ENCODE measurements at regions not wholly inside any gene's neighbourhood (a gene's known extent, or its start where the extent isn't known, plus 50 kb on each side); places are given as distances from the start of the nearest gene placed in this dataset.
"Not testable (repeated sequence)": the region's sequence is repeated elsewhere in the genome, so short reads cannot be mapped to it uniquely, and the experiment has no call there.

DNA sequence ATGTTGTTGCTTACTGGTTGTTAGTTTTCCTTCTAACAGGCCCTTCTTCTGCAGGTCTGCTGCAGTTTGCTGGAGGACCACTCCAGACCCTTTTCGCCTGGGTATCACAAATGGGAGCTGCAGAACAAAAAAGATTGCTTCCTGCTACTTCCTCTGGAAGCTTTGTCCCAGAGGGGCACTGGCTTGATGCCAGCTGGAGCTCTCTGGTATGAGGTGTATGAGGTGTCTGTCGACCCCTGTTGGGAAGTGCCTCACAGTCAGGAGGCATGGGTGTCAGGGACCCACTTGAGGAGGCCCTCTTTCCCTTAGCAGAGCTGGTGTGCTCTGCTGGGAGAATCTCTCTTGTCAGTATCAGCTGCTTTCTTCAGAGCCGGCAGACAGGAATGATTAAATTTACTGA is 127.4 kb upstream of the EDA2R start:
- H3K4me1 ChIP-seq (ENCODE audit: control insufficient read depth, insufficient read depth, low read length) = no peaks in the 10 kb centered on the region
- peaks cover 3% of the 10 kb centered on the region for H3K27me3 ChIP-seq (replicated peaks; ENCODE audit: control insufficient read depth, insufficient read depth, low read length)
- H3K9ac ChIP-seq (ENCODE audit: low read length) = no peak overlapping the region
- no peak for DNase-seq (ENCODE audit: low read depth)
- H3K36me3 ChIP-seq (ENCODE audit: control insufficient read depth, insufficient read depth, low read length, severe bottlenecking) = no peaks in the 10 kb centered on the region
- peaks cover 7% of the 10 kb centered on the region for H3K9me3 ChIP-seq (ENCODE audit: control insufficient read depth, low read length)
- no peak overlapping the region for H3K4me3 ChIP-seq (ENCODE audit: low read length)

DNA sequence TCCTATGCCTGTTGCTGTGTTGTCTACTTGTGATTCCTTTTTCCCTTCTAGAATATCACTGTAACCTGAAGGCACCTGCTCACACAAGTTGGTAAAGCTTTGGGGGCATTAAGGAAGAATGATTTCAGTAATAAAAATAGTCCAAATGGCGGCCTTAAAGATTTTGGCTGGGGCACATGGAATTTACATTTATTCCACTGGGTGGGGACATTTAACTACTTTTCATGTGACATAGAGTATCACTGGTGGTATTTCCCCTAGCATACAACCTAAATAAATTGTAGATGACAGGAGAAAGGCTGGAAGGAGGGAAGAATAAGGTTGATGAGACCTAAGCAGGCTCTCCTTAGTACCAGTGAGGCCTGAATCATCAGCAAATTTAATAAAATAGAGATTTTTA is 121.8 kb upstream of the EDA2R start:
- H3K9ac ChIP-seq (ENCODE audit: low read length) = no peak overlapping the region
- H3K4me3 ChIP-seq (ENCODE audit: low read length) = no peak overlapping the region
- H3K27me3 ChIP-seq (replicated peaks; ENCODE audit: control insufficient read depth, insufficient read depth, low read length) = no peaks in the 10 kb centered on the region
- H3K9me3 ChIP-seq (ENCODE audit: control insufficient read depth, low read length) = peaks cover 13% of the 10 kb centered on the region
- no peak for DNase-seq (ENCODE audit: low read depth)
- H3K36me3 ChIP-seq (ENCODE audit: control insufficient read depth, insufficient read depth, low read length, severe bottlenecking) = no peaks in the 10 kb centered on the region
- H3K4me1 ChIP-seq (ENCODE audit: control insufficient read depth, insufficient read depth, low read length) = no peaks in the 10 kb centered on the region

GRCh38 chrX:66756717-66757116 is 117.8 kb upstream of the EDA2R start:
- no peaks in the 10 kb centered on the region for H3K27me3 ChIP-seq (replicated peaks; ENCODE audit: control insufficient read depth, insufficient read depth, low read length)
- peaks cover 18% of the 10 kb centered on the region for H3K9me3 ChIP-seq (ENCODE audit: control insufficient read depth, low read length)
- no peaks in the 10 kb centered on the region for H3K4me1 ChIP-seq (ENCODE audit: control insufficient read depth, insufficient read depth, low read length)
- H3K9ac ChIP-seq (ENCODE audit: low read length) = no peak overlapping the region
- H3K36me3 ChIP-seq (ENCODE audit: control insufficient read depth, insufficient read depth, low read length, severe bottlenecking) = no peaks in the 10 kb centered on the region
- no peak overlapping the region for H3K4me3 ChIP-seq (ENCODE audit: low read length)
- DNase-seq (ENCODE audit: low read depth) = no peak

- H3K4me3 ChIP-seq (ENCODE audit: low read length) = no peak overlapping the region
- H3K9ac ChIP-seq (ENCODE audit: low read length) = no peak overlapping the region
- no peaks in the 10 kb centered on the region for H3K4me1 ChIP-seq (ENCODE audit: control insufficient read depth, insufficient read depth, low read length)
- H3K9me3 ChIP-seq (ENCODE audit: control insufficient read depth, low read length) = peaks cover 22% of the 10 kb centered on the region
- H3K36me3 ChIP-seq (ENCODE audit: control insufficient read depth, insufficient read depth, low read length, severe bottlenecking) = no peaks in the 10 kb centered on the region
- peak; percentile 0 for DNase-seq (ENCODE audit: low read depth)
- no peaks in the 10 kb centered on the region for H3K27me3 ChIP-seq (replicated peaks; ENCODE audit: control insufficient read depth, insufficient read depth, low read length)
Observed at GRCh38 chrX:66751136-66751782, 112.4 kb upstream of the EDA2R start.

DNA sequence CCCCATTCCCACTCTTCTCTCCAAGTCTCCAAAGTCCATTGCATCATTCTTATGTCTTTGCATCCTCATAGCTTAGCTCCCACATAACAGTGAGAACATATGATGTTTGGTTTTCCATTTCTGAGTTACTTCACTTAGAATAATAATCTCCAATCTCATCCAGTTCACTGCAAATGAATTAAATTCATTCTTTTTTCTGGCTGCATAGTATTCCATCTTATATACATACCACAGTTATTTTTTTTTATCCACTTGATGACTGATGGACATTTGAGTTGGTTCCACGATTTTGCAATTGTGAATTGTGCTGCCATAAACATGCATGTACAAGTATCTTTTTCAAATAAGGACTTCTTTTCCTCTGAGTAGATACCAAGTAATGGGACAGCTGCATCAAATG is 105.6 kb upstream of the EDA2R start:
- H3K9ac ChIP-seq (ENCODE audit: low read length); H3K4me3 ChIP-seq (ENCODE audit: low read length); H3K4me1 ChIP-seq (ENCODE audit: control insufficient read depth, insufficient read depth, low read length); DNase-seq (ENCODE audit: low read depth); H3K27me3 ChIP-seq (replicated peaks; ENCODE audit: control insufficient read depth, insufficient read depth, low read length); H3K36me3 ChIP-seq (ENCODE audit: control insufficient read depth, insufficient read depth, low read length, severe bottlenecking): not testable (repeated sequence)
- H3K9me3 ChIP-seq (ENCODE audit: control insufficient read depth, low read length) = peaks cover 17% of the 10 kb centered on the region

GRCh38 chrX:66731398-66731797 is 92.5 kb upstream of the EDA2R start:
- no peaks in the 10 kb centered on the region for H3K36me3 ChIP-seq (ENCODE audit: control insufficient read depth, insufficient read depth, low read length, severe bottlenecking)
- H3K9ac ChIP-seq (ENCODE audit: low read length) = no peak overlapping the region
- H3K4me1 ChIP-seq (ENCODE audit: control insufficient read depth, insufficient read depth, low read length) = no peaks in the 10 kb centered on the region
- H3K4me3 ChIP-seq (ENCODE audit: low read length) = no peak overlapping the region
- peak; percentile 69 for DNase-seq (ENCODE audit: low read depth)
- no peaks in the 10 kb centered on the region for H3K9me3 ChIP-seq (ENCODE audit: control insufficient read depth, low read length)
- peaks cover 2% of the 10 kb centered on the region for H3K27me3 ChIP-seq (replicated peaks; ENCODE audit: control insufficient read depth, insufficient read depth, low read length)

DNA sequence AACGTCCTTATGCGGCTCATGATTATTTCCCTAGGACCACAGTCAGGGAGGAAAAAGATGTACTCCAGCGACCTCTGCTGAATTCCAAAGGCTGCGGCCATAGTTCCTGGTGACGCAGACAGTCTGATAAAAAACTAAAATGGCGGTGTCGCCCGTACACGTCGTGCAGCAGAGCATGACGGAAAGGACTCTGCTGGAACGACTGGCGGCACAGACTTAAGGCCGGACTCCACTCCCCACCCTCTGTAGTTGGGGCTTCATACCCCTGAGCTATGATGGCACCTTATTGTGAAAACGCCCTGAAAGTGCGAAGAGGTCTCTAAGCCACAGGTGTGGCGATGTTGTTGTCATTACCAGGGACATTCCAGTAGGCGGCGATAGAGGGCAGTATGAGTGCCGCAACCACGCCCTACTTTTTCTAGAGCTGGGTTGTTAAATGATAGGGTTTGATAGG is 90.0 kb upstream of the EDA2R start:
- H3K36me3 ChIP-seq (ENCODE audit: control insufficient read depth, insufficient read depth, low read length, severe bottlenecking) = no peaks in the 10 kb centered on the region
- peak overlapping the region; percentile 81 for H3K4me3 ChIP-seq (ENCODE audit: low read length)

GRCh38 chrX:66717926-66718325 is 79.0 kb upstream of the EDA2R start:
- no peak for DNase-seq (ENCODE audit: low read depth)
- H3K36me3 ChIP-seq (ENCODE audit: control insufficient read depth, insufficient read depth, low read length, severe bottlenecking) = no peaks in the 10 kb centered on the region
- H3K27me3 ChIP-seq (replicated peaks; ENCODE audit: control insufficient read depth, insufficient read depth, low read length) = no peaks in the 10 kb centered on the region
- no peak overlapping the region for H3K4me3 ChIP-seq (ENCODE audit: low read length)
- H3K9ac ChIP-seq (ENCODE audit: low read length) = no peak overlapping the region
- no peaks in the 10 kb centered on the region for H3K4me1 ChIP-seq (ENCODE audit: control insufficient read depth, insufficient read depth, low read length)
- peaks cover 15% of the 10 kb centered on the region for H3K9me3 ChIP-seq (ENCODE audit: control insufficient read depth, low read length)

More for the DNA sequence above, 90.0 kb upstream of the EDA2R start:
- peak; percentile 79 for DNase-seq (ENCODE audit: low read depth)
- Histone ChIP-seq H3K4me1 (ENCODE audit: control insufficient read depth, insufficient read depth, low read length) (no peaks in the 10 kb centered on the region), H3K27me3 (replicated peaks; ENCODE audit: control insufficient read depth, insufficient read depth, low read length) (peaks cover 2% of the 10 kb centered on the region), H3K9me3 (ENCODE audit: control insufficient read depth, low read length) (no peaks in the 10 kb centered on the region), H3K9ac (ENCODE audit: low read length) (peak overlapping the region; percentile 72)

- no peak overlapping the region for H3K9ac ChIP-seq (ENCODE audit: low read length)
- H3K27me3 ChIP-seq (replicated peaks; ENCODE audit: control insufficient read depth, insufficient read depth, low read length) = peaks cover 2% of the 10 kb centered on the region
- H3K4me3 ChIP-seq (ENCODE audit: low read length) = no peak overlapping the region
- H3K4me1 ChIP-seq (ENCODE audit: control insufficient read depth, insufficient read depth, low read length) = no peaks in the 10 kb centered on the region
- DNase-seq (ENCODE audit: low read depth) = no peak
- H3K36me3 ChIP-seq (ENCODE audit: control insufficient read depth, insufficient read depth, low read length, severe bottlenecking) = no peaks in the 10 kb centered on the region
- peaks cover 2% of the 10 kb centered on the region for H3K9me3 ChIP-seq (ENCODE audit: control insufficient read depth, low read length)
Observed at GRCh38 chrX:66698273-66699204, 59.7 kb upstream of the EDA2R start.

DNA sequence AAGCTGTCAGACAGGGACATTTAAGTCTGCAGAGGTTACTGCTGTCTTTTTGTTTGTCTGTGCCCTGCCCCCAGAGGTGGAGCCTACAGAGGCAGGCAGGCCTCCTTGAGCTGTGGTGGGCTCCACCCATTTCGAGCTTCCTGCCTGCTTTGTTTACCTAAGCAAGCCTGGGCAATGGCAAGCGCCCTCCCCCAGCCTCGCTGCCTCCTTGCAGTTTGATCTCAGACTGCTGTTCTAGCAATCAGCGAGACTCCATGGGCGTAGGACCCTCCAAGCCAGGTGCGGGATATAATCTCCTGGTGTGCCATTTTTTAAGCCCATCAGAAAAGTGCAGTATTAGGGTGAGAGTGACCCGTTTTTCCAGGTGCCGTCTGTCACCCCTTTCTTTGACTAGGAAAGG is 53.6 kb upstream of the EDA2R start:
- not testable (repeated sequence) for DNase-seq (ENCODE audit: low read depth); H3K4me3 ChIP-seq (ENCODE audit: low read length); H3K27me3 ChIP-seq (replicated peaks; ENCODE audit: control insufficient read depth, insufficient read depth, low read length); H3K36me3 ChIP-seq (ENCODE audit: control insufficient read depth, insufficient read depth, low read length, severe bottlenecking); H3K9ac ChIP-seq (ENCODE audit: low read length); H3K4me1 ChIP-seq (ENCODE audit: control insufficient read depth, insufficient read depth, low read length); H3K9me3 ChIP-seq (ENCODE audit: control insufficient read depth, low read length)
